ENCODE measurements at regions not wholly inside any gene's neighbourhood (a gene's known extent, or its start where the extent isn't known, plus 50 kb on each side); places are given as distances from the start of the nearest gene placed in this dataset.
A peak's percentile ranks its signal among the peaks of the same experiment; 100 is the strongest.

DNA sequence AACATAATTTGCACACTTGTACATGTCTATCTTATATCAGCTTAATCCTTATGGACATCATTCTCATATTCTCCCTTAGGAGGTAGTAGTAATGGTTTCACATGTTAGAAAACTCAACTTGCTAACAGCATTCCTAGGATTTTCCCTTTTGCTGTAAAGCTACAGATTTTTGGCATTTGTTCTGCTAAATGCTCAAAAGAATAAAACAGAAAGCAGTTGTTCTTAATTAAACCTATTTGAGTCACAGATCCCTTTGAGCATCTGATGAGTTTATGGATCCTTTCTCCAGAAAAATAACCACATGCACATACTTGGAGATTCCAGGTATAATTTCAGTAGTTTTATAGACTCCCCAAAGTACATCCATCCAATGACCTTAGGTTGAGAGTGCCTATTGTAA is 122.9 kb upstream of the BET1 start:
- no peak overlapping the region for H3K4me3 ChIP-seq (ENCODE audit: low read depth, low read length)
- TF ChIP-seq, protein P1, sequence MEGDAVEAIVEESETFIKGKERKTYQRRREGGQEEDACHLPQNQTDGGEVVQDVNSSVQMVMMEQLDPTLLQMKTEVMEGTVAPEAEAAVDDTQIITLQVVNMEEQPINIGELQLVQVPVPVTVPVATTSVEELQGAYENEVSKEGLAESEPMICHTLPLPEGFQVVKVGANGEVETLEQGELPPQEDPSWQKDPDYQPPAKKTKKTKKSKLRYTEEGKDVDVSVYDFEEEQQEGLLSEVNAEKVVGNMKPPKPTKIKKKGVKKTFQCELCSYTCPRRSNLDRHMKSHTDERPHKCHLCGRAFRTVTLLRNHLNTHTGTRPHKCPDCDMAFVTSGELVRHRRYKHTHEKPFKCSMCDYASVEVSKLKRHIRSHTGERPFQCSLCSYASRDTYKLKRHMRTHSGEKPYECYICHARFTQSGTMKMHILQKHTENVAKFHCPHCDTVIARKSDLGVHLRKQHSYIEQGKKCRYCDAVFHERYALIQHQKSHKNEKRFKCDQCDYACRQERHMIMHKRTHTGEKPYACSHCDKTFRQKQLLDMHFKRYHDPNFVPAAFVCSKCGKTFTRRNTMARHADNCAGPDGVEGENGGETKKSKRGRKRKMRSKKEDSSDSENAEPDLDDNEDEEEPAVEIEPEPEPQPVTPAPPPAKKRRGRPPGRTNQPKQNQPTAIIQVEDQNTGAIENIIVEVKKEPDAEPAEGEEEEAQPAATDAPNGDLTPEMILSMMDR (IDR thresholded peaks at IDR 0.05; ENCODE audit: insufficient read depth, low read length), result no peak
- DNase-seq (ENCODE audit: low read depth), result peak; percentile 64

DNA sequence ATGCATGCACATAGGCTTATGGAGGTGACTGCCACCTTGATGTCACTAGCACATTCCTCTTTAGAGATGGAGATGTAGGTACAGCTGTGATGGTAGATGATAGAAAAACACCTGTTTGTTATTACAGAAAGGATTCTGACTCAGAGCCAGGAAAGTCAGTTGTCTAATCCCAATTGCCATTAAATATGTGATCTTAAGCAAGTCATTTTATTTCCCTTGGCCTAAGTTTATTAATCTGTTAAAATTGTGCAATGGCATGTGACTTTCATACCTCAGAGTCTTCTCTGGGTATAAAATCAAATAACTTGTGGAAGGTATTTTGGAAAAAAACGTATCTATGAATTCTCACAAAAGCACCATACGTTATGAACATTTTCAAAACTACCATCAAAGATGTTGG is 123.9 kb upstream of the BET1 start:
- H3K4me3 ChIP-seq (ENCODE audit: low read depth, low read length), result no peak overlapping the region
- no peak for DNase-seq (ENCODE audit: low read depth)

DNA sequence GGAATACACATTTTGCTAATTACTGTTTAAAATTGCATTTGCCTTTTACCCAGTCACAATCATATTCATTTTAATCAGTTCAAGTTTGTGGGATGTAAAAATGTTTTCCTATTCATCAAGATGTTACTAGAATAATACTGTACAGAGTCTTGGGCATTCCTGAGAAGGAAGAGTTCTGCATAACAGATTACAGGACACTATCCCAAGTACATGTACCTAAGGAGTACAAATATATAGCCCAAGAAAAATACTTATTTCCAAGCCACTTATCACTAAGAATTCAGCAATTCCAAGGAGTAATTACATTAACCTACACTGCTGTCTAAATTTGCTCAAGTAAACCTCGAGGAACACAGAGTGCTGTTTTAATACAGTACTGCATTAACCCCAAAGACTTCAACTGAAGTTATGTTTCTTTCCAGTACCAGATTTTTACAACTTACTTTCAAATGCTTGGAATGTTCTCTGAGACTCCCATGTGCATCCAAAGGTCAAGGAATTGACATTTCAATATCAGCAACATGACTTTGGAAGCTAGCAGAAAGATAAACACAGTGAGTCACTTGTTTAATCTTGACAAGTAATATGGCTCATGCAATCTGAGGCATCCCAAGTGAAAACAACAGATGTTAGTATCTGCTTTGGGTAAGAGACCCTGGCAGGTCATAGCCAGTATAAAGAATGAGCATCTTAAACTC is 125.4 kb upstream of the BET1 start:
- peak; percentile 92 for DNase-seq (ENCODE audit: low read depth)
- H3K4me3 ChIP-seq (ENCODE audit: low read depth, low read length), result no peak overlapping the region
- TF ChIP-seq, protein P1 (IDR thresholded peaks at IDR 0.05; ENCODE audit: insufficient read depth, low read length), result no peak

More for the DNA sequence above, 123.9 kb upstream of the BET1 start:
- TF ChIP-seq, protein P1 (IDR thresholded peaks at IDR 0.05; ENCODE audit: insufficient read depth, low read length), result no peak

DNA sequence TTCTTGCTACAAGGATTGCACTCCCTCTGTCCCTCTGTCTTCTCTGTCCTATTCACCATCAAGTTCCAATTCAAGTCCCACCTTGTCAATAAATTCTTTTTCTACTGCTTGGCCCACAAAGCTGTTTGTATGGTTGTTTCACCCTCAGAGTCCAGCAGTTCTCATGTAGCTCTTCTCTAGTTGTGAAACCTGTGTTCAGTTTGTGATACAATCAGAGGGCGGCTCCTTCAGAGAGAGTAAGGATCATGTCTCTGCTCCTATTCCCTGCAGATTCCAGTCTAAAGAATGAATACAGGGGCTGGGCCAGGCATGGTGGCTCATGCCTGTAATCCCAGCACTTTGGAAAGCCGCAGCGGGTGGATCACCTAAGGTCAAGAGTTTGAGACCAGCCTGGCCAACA is 126.6 kb upstream of the BET1 start:
- DNase-seq (ENCODE audit: low read depth), result no peak

DNA sequence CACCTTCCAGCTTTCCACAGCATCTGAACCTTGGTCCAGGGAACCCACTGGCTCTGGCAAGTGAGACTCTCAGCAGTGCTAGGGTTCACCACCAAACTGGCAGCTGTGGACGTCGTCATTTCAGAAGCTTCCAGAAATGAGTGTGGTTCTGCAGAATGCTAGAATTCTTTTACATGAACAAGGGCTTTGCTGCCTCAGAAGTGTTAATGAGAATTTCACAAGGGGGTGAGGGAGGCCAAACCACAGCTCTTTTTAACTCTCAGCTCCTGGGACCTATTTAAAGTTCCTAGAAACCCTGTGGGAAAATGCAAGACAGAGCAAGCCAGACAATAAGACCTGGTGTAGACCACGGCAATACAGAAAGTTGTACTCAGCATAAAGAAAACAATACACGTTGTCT is 129.3 kb upstream of the BET1 start:
- no peak for DNase-seq (ENCODE audit: low read depth)
- H3K4me3 ChIP-seq (ENCODE audit: low read depth, low read length), result no peak overlapping the region
- TF ChIP-seq, protein P1 (IDR thresholded peaks at IDR 0.05; ENCODE audit: insufficient read depth, low read length), result no peak

More for the DNA sequence above, 126.6 kb upstream of the BET1 start:
- TF ChIP-seq, protein P1 (IDR thresholded peaks at IDR 0.05; ENCODE audit: insufficient read depth, low read length), result no peak
- H3K4me3 ChIP-seq (ENCODE audit: low read depth, low read length), result no peak overlapping the region

DNA sequence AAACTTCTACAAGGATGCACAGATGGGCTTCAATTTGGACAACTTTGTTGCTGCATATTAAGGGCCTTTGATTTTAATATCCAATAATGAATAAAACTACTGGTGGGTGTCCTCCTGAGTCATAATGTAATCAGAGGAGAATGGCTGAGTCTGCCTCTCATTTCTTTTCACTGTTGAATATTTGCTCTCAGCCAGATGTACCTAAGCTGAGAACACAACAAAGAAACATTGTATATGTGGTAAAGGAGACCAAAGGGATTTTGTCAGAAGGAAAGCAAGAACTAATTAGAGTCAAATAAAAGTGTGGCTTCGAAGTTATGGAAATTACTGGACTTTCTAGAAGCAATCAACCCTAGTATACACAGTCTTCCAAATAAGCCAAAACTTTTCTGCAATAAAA is 131.0 kb upstream of the BET1 start:
- TF ChIP-seq, protein P1 (IDR thresholded peaks at IDR 0.05; ENCODE audit: insufficient read depth, low read length), result no peak
- no peak for DNase-seq (ENCODE audit: low read depth)
- no peak overlapping the region for H3K4me3 ChIP-seq (ENCODE audit: low read depth, low read length)

DNA sequence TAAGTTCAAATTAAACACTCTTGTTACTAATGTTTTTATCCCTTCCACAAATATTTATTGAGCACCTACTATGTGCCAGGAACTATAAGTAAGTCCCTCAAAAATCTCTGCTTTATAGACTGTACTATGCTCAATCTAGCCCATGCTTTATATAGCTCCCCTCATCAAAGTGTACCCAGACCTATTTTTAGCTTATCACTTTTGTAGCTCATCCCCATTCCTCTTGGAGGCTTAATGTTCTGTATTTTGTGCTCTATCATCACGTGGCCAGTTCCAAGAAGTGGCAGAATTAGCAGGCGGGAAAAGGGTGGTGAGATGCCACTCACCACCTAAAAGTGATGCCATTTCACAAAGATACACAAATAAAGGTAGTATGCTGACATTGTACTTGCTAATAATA is 138.1 kb upstream of the BET1 start:
- no peak for DNase-seq (ENCODE audit: low read depth)
- TF ChIP-seq, protein P1 (IDR thresholded peaks at IDR 0.05; ENCODE audit: insufficient read depth, low read length), result no peak
- no peak overlapping the region for H3K4me3 ChIP-seq (ENCODE audit: low read depth, low read length)

All from fibroblast of the aortic adventitia (primary cell).